Hindlimb muscle (tissue), 1 donor: ENCODE measurements at regions not wholly inside any gene's neighbourhood (a gene's known extent, or its start where the extent isn't known, plus 50 kb on each side); places are given as distances from the start of the nearest gene placed in this dataset.
"Not testable (repeated sequence)": the region's sequence is repeated elsewhere in the genome, so short reads cannot be mapped to it uniquely, and the experiment has no call there.

Experiments
- DNase-seq: peaks from one replicate; pipeline ENCODE4 v3.0.0-alpha.2; 2013

- DNase-seq, result no peak
These were observed 1149.7 kb downstream of the STPG2 start for GRCh38 chr4:96993560-96993959.

DNA sequence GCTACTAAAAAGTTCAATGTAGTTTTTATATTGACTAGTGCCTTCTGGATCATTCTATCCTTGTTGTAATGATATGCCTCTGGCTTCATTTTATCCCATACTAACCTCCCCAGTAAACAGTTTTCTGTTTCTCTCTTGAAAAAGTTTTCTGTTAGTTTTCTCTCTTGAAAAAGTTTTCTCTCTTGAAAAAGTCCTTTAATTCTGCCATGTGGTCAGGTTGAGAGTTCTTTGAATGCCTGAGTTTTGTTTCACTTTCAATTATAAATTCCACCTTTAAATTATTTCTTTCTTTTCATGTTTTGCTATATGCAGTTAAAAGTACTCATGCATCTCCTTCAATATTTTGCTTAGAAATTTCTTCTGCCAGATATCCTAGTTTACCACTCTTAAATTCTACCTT is 1139.6 kb downstream of the STPG2 start:
- no peak for DNase-seq

- no peak for DNase-seq
These were observed 1130.0 kb downstream of the STPG2 start for GRCh38 chr4:97013309-97013708.

DNA sequence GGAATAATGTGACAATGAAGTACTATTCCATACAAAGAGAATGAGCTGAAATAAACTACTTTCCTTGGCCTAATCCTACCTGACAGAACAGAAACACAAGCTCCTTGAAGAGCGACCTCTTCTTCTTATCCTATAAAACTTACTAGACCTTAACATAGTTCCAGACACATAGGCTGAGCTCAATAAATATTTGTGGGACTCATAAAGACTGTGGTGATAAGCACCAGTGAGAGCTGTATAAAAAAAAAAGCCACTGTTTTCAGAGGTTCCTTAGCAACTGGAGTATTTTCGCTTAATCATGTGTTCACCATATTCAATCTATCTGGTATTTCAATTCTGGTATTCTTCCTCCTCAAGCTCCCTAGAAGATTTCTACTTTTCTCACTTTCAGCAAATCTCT is 1129.6 kb downstream of the STPG2 start:
- no peak for DNase-seq

DNA sequence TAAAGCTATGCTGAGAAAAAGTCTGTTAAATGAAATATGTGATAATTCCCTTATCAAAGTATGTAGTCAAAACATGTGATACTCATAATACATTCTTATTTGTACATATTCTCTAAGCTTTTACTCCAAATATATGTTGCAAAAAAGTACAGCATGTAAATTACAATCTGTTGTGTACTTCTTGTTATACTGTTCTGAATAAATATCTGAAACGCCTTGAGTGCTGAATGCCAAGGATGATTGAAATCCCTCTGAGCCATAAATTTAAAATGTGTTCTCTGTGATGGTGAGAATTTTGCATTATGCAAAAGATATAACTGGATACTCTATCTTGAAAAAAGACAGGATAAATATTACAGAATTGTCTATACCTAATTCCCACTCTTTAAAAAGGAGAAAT is 1128.0 kb downstream of the STPG2 start:
- DNase-seq, result no peak

GRCh38 chr4:97016186-97016907 is 1126.9 kb downstream of the STPG2 start:
- no peak for DNase-seq

DNA sequence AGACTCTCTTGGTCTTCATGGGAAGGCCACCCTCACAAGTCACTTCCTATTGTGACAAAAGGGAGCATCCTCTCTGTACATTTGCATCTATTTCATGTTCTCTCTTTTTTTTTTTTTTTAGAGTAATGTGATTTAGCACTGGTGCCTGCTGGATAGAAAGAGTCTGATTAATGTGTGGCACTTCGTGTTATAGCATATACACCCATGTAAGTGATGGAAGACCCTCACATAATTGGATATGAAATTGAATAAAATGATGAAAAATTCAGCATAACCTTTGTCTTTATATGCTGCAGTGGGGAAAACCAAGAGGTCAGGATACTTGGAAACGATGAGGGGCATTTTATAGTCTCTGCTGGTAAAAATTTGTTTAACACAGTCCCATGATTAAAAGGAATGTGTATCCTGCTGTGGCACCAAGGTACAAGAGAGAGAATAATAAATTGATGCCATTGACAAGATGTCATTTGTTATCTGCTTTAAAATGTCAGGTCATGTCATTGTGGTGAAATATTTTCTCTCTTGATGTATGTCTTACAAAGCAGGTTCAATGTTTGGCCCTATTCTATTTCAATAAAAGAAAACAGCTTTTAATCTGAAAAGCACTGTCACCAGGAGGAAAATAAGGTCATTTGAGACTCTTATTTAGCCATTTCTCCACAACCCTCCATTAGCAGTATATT is 1115.4 kb downstream of the STPG2 start:
- DNase-seq, result no peak

DNA sequence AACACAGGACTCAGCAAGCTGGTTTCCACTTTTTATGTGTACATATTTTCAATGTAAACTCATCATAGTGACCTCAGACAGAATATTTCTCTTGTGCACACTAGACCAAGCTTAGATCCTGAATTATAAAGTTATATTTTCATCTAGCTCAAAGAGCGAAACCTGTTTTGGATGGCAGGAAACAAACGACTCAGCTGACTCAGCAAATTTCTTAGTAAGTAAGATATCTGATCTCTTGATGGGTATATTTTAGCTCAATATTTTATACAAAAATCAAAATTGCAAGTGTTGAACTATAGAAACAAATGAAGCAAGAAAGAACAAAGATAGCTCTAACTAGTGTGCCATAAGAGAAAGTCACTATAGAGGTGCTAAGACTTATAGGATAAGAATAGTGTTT is 1114.5 kb downstream of the STPG2 start:
- DNase-seq, result no peak

DNA sequence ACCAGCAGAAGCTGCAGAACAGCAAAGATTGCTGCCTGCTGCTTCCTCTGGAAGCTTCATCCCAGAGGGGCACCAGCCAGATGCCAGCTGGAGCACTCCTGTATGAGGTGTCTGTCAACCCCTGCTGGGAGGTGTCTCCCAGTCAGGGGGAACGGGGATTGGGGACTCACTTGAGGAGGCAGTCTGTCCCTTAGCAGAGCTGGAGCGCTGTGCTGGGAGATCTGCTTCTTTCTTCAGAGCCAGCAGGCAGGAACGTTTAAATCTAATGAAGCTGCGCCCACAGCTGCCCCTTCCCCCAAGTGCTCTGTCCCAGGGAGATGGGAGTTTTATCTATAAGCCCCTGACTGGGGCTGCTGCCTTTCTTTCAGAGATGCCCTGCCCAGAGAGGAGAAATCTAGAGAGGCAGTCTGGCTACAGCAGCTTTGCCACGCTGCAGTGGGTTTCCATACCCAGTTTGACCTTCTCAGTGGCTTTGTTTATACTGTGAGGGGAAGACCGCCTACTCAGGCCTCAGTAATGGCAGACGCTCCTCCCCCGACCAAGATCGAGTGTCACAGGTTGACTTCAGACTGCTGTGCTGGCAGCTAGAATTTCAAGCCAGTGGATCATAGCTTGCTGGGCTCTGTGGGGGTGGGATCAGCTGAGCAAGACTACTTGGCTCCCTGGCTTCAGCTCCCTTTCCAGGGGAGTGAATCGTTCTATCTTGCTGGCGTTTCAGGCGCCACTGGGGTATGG is 1105.7 kb downstream of the STPG2 start:
- not testable (repeated sequence) for DNase-seq

DNA sequence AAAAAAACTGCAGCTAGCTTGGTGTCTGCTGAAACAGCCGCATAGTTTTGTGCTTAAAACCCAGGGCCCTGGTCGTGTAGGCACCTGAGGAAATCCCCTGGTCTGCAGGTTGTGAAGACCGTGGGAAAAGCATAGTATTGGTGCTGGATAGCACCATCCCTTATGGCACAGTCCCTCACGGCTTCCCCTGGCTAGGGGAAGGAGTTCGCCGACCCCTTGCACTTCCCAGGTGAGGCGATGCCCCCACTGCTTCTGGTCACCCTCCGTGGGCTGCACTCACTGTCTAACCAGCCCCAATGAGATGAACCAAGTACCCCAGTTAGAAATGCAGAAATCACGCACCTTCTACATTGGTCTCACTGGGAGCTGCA is 1105.1 kb downstream of the STPG2 start:
- DNase-seq, result no peak

DNA sequence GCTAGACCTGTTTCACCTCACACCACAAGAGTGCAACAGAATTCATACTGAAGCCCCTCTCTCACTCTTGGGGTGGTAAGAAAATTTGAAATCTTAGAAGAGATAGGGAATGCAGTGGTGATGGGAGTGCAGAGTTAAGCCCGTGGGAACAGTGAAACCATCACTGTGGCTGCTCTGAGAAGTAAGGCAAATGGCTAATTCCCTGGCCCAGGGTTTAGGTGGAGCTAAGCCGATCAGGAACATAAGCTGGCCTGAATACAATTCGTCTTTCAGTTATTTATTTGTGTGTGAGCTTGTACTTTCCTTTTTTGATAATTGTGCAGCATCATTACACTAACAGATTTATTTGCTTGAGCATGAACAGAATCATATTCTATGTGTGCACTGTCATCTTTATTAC is 1070.6 kb downstream of the STPG2 start:
- DNase-seq, result no peak

DNA sequence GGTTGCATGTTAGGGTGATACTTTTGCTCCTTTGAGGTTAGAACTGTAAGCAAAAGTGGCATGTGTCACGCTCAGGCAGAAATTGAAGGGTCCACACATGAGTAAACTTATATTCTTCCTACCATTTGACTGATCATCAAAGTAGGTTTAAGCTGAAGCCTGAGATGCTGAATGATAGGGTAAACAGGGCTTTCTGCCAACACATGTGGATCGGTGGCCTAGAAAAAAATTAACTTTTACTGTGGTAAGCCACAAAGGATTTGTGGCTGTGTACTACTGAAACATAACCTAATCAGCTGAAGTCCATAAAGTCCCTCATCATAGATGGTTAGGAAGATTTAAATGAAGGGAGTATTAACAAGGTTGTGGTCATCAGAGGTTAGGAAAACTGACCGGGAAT is 1070.1 kb downstream of the STPG2 start:
- no peak for DNase-seq

DNA sequence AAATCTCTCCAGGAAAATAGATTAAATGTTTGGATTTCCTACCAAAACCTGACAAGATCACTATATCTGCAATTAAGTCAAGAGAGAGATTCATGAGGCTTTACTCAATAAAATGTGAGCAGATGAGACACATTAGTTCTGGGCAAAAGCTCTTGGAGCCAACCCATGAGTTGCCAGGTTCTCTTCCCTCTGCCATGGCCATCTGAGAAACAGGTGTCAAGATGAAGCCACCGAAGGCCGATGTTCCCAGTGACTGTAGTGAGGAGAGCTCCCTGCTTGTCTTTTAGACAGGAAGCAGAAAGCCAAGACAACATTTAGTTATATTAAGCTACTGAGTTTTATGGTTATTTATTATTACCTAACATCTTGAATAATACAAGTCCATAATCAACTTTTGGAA is 1068.7 kb downstream of the STPG2 start:
- no peak for DNase-seq

DNA sequence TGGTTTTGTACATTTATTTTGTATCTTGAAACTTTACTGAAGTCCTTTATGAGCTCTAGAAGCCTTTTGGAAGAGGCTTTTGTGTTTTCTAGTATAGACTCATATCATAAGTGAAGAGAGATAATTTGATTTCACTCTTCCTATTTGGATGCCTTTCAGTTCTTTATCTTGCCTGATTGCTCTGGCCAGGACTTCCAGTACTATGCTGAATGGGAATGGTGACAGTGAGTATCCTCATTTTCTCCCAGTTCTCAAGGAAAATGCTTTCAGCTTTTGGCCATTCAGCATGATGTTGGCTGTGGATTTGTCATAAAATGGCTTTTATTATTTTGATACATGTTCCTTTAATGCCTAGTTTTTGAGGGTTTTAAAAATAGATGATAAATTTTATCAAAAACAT is 1061.3 kb downstream of the STPG2 start:
- DNase-seq, result no peak

DNA sequence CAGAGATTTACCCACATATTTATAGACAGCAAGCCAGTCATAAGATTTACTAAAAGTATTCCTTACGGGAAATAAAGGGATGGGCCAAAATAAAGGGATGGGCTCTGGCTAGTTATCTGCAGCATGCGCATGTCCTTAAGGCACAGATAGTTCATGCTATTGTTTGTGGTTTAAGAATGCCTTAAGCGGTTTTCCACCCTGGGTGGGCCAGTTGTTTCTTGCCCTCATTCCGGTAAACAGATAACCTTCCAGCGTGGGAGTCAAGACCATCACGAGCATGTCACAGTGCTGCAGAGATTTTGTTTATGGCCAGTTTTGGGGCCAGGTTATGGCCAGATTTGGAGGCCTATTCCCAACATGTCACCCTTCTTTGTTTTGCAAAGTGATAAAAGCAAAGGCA is 1046.2 kb downstream of the STPG2 start:
- not testable (repeated sequence) for DNase-seq

GRCh38 chr4:97101171-97101570 is 1042.1 kb downstream of the STPG2 start:
- DNase-seq, result not testable (repeated sequence)

DNA sequence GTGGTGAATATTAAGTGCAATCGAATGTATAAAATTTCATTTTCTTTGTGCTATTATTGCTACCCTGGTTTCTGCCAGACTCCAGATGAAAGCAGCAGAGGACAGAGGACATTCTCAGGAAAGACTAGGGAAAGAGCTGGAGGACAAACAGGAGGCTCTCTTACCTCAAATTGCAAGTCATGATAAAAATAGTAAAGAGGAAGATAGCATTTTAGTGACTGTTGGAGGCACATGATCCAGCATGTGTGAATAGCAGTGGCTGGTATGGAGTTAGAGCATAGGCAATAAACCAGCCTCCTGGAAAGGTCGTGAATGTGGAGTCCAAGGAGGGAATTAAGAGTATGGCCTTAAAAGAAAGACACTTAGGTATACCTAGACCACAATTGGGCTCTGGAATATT is 1040.0 kb downstream of the STPG2 start:
- DNase-seq, result no peak

- no peak for DNase-seq
These were observed 1039.3 kb downstream of the STPG2 start for GRCh38 chr4:97104006-97104405.

DNA sequence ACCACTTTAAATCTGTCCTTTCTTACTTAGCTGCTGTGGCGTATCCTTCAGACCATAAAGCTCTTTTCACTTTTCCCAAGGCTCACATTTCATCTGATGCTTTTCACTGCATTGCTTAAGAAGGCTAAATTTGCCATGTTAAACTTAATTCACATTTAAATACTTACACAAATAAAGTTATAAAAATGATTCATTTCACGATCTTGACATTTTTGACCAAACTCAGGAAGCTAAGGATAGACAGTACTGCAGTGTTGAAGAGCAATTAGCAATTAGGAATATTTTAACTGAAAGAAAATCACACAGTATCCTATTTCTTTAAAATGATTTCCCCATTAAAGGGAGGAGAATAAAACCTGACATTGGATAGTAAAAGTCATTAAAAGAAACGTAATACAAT is 1038.6 kb downstream of the STPG2 start:
- no peak for DNase-seq

GRCh38 chr4:97105347-97106099 is 1037.8 kb downstream of the STPG2 start:
- no peak for DNase-seq

DNA sequence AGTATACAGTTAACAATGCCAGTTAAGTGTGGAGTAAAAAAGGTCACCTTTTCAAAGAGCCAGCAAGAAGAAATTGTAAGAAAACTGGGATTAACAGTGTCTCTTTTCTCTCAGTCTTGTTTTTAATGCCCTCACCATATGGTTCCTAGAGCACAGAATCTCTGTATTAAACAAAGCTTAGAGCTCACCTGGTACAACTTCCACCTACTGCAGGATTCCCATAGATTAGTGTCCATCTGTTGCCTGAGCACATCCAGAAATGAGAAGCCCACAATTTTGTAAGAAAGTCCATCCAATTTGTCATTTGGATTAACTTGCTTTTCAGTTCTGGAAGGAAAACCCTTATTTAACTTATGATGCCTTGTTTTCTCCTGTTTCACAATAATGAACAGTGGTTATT is 1037.1 kb downstream of the STPG2 start:
- DNase-seq, result no peak

- no peak for DNase-seq
These were observed 1032.8 kb downstream of the STPG2 start for GRCh38 chr4:97110506-97110905.

- DNase-seq, result no peak
These were observed 1026.8 kb downstream of the STPG2 start for GRCh38 chr4:97116511-97116910.
